HG02870 (cell line): ENCODE measurements at regions not wholly inside any gene's neighbourhood (a gene's known extent, or its start where the extent isn't known, plus 50 kb on each side); places are given as distances from the start of the nearest gene placed in this dataset.

Source experiments
- ATAC-seq: cut with Tn5 transposase; IDR thresholded peaks from one replicate; pipeline ENCODE4 v1.9.1; 2021; ENCODE audit warnings: mild to moderate bottlenecking, moderate library complexity; ENCODE audit not compliant: unreplicated experiment

DNA sequence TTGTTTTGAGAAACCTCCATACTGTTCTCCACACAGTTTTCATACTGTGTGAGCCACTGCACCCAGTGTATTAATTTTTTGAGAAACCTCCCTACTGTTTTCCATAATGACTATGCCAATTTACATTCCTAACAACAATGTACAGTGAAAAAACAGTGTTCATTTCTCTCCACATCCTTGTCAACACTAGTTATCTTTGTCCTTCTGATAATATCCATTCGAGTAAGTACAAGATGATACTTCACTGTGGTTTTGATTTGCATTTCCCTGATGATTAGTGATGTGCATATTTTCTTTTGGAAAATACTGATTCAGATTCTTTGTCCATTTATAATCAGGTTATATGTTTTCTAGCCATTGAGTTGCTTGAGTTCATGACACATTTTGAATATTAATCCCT is 462.0 kb downstream of the CDH11 start:
- ATAC-seq, result no peak

GRCh38 chr16:64657316-64658011 is 464.4 kb downstream of the CDH11 start:
- ATAC-seq, result no peak

DNA sequence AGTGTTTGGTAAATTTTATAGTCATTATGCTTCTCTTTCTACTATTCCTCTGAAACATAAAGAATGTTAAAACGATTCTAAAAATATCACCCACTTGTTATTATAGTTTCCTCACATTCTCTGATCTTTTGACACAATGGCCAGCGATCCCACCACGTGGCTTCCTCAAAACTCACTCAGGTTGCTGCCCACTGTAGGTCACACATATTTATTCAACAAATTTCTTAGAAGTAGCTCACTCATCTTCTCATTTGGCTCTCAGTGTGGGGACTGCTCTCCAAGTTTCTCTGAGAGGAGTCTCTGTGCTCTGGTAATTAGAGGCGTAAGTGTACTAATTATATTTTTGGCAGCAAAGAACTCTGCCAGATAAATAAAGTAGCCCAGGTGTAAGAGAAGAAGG is 465.4 kb downstream of the CDH11 start:
- ATAC-seq, result no peak

DNA sequence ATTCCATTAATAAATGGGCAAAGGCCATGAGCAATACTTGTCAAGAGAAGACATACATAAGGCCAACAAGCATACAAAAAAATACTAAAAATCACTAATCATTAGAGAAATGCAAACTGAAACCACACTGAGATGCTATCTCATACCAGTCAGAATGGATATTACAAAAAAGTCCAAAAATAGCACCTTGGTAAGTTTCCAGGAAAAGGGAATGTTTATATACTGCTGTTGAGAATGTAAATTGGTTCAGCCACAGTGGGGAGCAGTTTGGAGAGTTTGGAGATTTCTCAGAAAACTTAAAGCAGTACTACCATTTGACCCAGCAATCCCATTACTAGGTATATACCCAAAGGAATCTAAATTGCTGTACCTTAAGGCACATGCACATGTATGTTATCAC is 467.7 kb downstream of the CDH11 start:
- ATAC-seq, result no peak

DNA sequence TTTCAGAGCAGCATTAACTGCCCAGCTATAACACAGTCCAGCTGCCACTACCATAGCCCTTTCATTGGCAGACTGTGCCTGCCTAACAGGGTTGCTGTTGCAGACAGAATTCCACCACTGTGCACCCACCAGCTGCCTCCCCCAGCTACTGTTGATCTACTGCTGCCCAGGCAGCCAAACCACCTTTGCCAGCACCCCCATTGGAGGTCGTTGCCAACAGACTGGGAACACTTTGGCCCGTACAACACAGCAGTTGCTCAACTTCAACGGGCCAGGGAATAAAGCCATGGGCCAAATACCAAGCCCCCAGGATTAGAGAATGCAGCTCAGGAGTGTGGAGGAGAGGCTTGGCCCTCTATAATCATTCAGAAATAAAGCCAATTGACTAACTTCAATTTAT is 473.6 kb downstream of the CDH11 start:
- no peak for ATAC-seq

- ATAC-seq, result no peak
Measured at GRCh38 chr16:64641343-64641742, 480.5 kb downstream of the CDH11 start.

DNA sequence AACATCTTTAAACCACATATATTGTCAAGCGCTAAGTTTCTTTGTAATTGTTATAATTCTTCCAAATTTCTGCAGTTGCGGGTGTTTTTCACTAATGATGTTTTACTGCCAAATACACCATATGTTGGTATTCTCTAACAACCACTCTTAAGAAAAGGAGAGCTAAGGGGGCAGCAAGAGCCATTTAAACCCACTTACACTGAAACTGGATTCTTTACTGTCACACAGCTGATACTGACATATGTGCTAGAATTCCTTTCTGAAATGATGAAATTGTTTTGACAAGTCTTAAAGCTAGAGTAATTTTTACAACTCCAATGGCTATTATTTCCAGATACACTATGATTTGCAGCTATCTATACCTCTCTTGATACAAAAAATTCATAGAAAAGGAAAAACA is 483.1 kb downstream of the CDH11 start:
- ATAC-seq, result no peak

DNA sequence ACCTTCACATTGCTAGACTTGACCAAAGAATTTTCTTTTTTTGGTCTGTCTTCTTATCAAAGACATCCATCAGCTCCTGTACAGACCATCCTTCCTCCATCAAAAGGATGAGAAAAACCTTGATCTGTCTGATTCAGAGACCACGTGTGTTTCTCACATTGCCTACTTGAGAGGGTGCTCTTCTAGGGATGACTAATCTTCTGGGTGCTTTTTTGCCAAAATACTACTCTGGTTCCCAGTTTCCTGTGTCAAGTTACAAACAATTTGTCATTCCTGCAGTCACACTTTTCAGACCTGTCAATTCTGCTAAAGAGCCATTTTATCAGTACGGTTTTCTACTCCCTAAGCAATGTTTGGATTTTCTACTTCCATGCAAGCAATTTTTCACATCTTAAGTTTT is 492.2 kb downstream of the CDH11 start:
- no peak for ATAC-seq

- no peak for ATAC-seq
Measured at GRCh38 chr16:64627781-64628180, 494.1 kb downstream of the CDH11 start.

DNA sequence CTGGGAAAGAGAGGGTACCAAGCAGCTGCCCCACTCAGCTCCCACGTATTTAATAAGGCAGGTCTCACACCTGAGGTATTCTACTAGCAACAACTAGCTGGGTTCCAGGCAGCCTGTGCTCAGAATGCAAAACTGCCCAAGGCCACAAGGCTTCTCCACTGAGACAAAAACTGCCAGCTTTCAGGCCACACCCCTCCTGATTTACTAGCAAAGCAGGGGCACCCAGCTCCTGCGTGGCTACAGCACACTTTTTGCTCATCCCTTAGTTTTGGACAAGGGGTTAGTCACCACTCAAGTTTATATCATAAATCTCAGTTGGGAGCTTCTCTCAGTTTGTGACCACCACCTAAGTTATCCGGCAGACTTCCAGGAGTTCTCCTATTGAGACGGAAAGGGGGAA is 494.6 kb downstream of the CDH11 start:
- no peak for ATAC-seq

GRCh38 chr16:64626776-64627175 is 495.1 kb downstream of the CDH11 start:
- ATAC-seq, result no peak

- no peak for ATAC-seq
Measured at GRCh38 chr16:64621616-64622015, 500.2 kb downstream of the CDH11 start.

DNA sequence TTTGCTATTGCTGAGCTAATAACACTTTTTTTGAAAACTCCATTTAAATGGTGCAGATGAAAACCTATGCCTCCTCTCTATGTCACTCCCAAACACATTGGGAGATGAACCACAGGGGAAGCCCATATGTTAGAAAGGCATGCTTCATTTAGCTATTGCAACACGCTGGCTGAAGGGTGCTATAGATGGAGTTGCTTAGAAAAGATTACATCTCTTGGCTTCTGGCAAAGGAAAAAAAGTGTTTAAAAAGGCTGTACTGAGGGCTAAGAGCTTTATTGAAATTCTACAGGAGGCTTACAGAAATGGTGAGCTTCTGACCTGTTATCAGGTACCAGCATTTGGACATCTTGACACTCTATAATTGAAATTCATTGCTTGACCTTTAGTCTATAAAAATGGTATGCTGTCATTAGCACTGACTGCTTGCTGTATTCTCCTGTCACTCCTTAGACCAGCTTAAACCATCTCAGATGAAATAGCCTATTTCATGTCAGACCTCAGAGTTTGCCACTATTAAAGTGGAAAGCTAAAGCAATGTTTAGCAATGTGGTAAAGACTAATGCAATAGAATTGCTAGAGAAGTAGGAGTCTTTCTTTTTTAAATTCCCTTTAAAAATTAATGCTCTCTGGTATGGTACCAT is 503.9 kb downstream of the CDH11 start:
- ATAC-seq, result no peak

DNA sequence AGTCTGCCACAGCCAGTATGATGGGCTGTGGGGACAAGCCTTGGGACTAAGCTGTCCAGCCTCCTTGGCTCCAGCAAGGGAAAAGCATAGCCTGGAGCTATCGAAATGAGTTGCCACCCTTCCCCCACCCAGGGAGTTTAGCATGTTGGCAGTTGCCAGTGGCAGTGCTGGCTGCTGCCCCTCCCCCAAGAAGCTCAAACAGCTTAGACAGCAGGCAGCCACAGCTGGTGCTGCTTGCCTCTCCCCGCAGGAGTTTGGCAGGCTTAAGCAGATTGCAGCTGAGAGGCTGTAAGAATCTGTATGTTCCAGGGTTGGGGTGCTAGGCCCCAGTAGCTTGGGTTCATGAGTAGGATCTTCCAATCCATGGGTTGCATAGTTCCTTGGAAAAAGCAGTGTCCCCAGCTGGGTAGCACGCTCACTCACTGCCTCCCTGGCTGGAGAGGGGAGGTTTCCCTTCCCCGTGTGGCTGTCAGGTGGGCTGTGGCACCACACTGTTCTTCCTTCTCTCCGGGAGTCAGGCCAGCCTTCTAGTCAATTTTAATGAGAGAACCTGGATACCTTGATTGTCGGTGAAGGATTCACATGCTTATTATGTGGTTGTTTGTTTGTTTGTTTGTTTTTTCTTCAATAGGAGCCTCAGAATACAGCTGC is 506.1 kb downstream of the CDH11 start:
- no peak for ATAC-seq

DNA sequence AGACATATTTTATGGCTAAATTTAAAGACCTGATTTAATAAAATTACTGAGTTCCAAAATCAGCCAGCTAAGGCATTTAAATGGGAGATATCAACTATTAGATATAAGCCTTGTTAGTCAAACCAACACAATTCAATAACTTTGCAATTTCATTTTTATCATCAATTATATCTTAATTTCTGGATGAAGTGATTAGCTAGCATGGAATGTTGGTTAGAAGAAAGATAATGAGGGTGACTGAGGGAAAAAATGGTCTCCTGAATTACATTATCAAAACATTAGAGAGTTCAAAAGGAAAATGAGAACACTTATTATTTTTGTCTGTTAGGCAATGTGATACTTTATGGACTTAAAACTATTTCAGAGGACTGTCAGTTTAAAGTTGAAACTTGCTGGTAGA is 525.7 kb downstream of the CDH11 start:
- no peak for ATAC-seq

DNA sequence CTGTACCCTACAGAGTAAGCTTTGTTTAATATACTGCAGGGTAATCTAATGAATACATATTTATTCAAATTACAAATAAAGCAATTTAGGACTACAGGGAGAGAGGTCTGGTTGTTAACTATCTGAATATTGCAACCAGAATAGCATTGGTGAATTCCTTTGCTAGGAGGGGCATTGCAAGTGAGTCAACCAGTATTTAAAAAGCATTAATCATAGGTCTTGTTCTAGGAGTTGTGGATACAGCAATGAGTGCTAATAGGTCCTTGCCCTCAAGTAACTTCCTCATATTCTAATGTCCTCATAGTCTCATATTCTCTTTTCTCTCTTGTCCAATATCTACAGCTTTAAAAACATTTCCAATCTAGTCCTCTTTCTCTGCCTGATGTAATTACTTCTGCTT is 531.4 kb downstream of the CDH11 start:
- ATAC-seq, result no peak

DNA sequence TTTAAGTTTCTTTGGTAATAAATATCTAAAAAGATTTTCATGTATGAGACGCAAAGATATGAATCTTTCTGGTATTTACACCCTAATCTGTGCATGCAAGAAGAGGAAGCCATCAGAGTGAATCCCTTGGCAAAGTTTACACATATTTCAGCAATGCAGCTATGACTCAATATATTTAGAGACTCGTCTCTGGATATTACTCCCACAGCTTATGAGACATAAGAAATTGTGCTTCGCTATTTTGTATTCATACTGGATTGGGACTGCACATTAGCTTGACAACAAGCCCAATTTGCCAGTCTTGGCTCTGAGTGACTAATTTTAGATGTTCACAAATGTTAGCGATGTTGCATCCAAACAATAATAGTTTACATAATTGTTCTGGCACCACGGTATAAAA is 532.0 kb downstream of the CDH11 start:
- ATAC-seq, result no peak

- no peak for ATAC-seq
Measured at GRCh38 chr16:64586781-64587180, 535.1 kb downstream of the CDH11 start.

- no peak for ATAC-seq
Measured at GRCh38 chr16:64585367-64585766, 536.5 kb downstream of the CDH11 start.

- ATAC-seq, result no peak
Measured at GRCh38 chr16:64580558-64580957, 541.3 kb downstream of the CDH11 start.

DNA sequence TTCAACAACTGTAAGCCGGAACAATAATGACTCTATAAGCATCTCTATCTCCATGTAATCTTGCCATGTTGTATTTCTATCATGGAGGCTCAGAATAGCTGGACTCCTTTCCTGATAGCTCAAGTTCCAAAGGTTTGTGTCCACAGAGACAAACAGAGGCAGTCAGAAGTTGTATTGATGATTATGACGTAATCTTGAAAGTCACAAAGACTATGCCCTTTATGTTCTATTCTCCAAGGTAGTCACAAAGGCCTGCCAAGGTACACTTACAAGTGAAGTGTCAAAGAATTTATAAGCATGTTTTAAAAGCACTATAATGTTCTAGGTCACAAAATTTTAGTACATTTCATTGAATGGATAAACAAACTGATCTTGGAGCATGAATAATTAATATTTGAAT is 542.2 kb downstream of the CDH11 start:
- ATAC-seq, result no peak

GRCh38 chr16:64545768-64546167 is 576.1 kb downstream of the CDH11 start:
- ATAC-seq, result no peak
